H1 (cell line): ENCODE measurements at regions not wholly inside any gene's neighbourhood (a gene's known extent, or its start where the extent isn't known, plus 50 kb on each side); places are given as distances from the start of the nearest gene placed in this dataset.

ENCODE experiments used
- CTCF ChIA-PET: fragments of 300-600 bp; sonication (Branson Sonifier 250); formaldehyde crosslinking; loops from one replicate; lab custom pipeline; 2021; ENCODE audit not compliant: partially characterized antibody; lab: Charles Lee
- POLR2A ChIA-PET: fragments of 300-600 bp; sonication (Branson Sonifier 250); formaldehyde crosslinking; loops from one replicate; lab custom pipeline; 2021; ENCODE audit warnings: inconsistent platforms; ENCODE audit not compliant: partially characterized antibody; lab: Charles Lee
- DNase-seq, 2 experiments: peaks; one replicate each; pipeline versions ENCODE4 v3.0.0 to v3.0.0-alpha.2; 2010 to 2022; ENCODE audit warnings: low spot score in 2 of 2, low read depth in 1 of 2, mixed read lengths in 1 of 2
- FAIRE-seq: peaks from 2 replicates; lab custom pipeline; 2011; peaks lifted over from hg19 to GRCh38; lab: Jason Lieb, UNC
- H2AFZ ChIP-seq: 2 replicates; pipeline ENCODE4 v1.8.1; 2012; ENCODE audit warnings: low read length, inconsistent platforms
- H2AK5ac ChIP-seq: 2 replicates; pipeline ENCODE4 v1.6.1; 2013; ENCODE audit warnings: low read depth, low read length
- H2BK120ac ChIP-seq: replicated peaks from 2 replicates; pipeline ENCODE3; 2013; ENCODE audit warnings: low read depth, low read length, inconsistent platforms
- H2BK12ac ChIP-seq: 2 replicates; pipeline ENCODE4 v1.6.1; 2013; ENCODE audit warnings: low read depth, low read length
- H2BK15ac ChIP-seq: 2 replicates; pipeline ENCODE4 v1.6.1; 2013; ENCODE audit warnings: low read length
- H2BK20ac ChIP-seq: 2 replicates; pipeline ENCODE4 v1.6.1; 2013; ENCODE audit warnings: low read length
- H2BK5ac ChIP-seq: 2 replicates; pipeline ENCODE4 v1.6.1; 2013; ENCODE audit warnings: low read depth, low read length
- H3K14ac ChIP-seq: 2 replicates; pipeline ENCODE4 v1.6.1; 2013; ENCODE audit warnings: inconsistent platforms; ENCODE audit not compliant: insufficient read length
- H3K18ac ChIP-seq: 2 replicates; pipeline ENCODE4 v1.6.1; 2013; ENCODE audit warnings: low read length; ENCODE audit errors: extremely low read depth
- H3K23ac ChIP-seq: 2 replicates; pipeline ENCODE4 v1.6.1; 2013; ENCODE audit warnings: inconsistent platforms; ENCODE audit not compliant: insufficient read length
- H3K23me2 ChIP-seq: 2 replicates; pipeline ENCODE4 v1.6.1; 2013; ENCODE audit warnings: low read depth, low read length
- H3K27ac ChIP-seq: 2 replicates; pipeline ENCODE4 v1.6.1; 2011; ENCODE audit warnings: low read depth, low read length, inconsistent platforms
- H3K27me3 ChIP-seq, 4 experiments: replicated peaks in 1 of 4; 1 replicate in 1 of 4; 2 replicates in 3 of 4; pipeline versions ENCODE4 v1.6.1 to v1.8.1; 2011 to 2013; ENCODE audit warnings: low read length in 3 of 4, mild to moderate bottlenecking in 3 of 4, inconsistent platforms in 2 of 4, mixed read lengths in 2 of 4, moderate library complexity in 1 of 4; ENCODE audit not compliant: control insufficient read depth in 3 of 4, insufficient read depth in 3 of 4; ENCODE audit errors: extremely low read depth in 1 of 4
- H3K36me3 ChIP-seq, 4 experiments: 2 replicates each; pipeline versions ENCODE4 v1.6.1 to v1.8.1; 2011 to 2013; ENCODE audit warnings: mild to moderate bottlenecking in 4 of 4, low read length in 3 of 4, moderate library complexity in 2 of 4, control low read depth in 1 of 4, inconsistent platforms in 1 of 4; ENCODE audit not compliant: insufficient read depth in 4 of 4, control insufficient read depth in 2 of 4
- H3K4ac ChIP-seq: replicated peaks from 2 replicates; pipeline ENCODE3; 2013; ENCODE audit warnings: low read length, low read depth, mixed read lengths, inconsistent platforms; ENCODE audit not compliant: insufficient read length
- H3K4me1 ChIP-seq, 4 experiments: replicated peaks in 1 of 4; 1 replicate in 1 of 4; 2 replicates in 3 of 4; pipeline versions ENCODE4 v1.6.1 to v1.8.1; 2011 to 2013; ENCODE audit warnings: low read length in 3 of 4, inconsistent platforms in 2 of 4, mixed read lengths in 1 of 4; ENCODE audit not compliant: insufficient read depth in 4 of 4, control insufficient read depth in 3 of 4
- H3K4me2 ChIP-seq, 2 experiments: 2 replicates each; pipeline versions ENCODE4 v1.6.1 to v1.8.1; 2011 to 2013; ENCODE audit warnings: low read depth in 2 of 2, low read length in 2 of 2, control low read depth in 1 of 2, inconsistent platforms in 1 of 2, mild to moderate bottlenecking in 1 of 2; ENCODE audit not compliant: insufficient read depth in 1 of 2
- H3K4me3 ChIP-seq, 4 experiments: fragments of 200-600, 300-600 bp in 1 of 4; sonication (generic), shearing (Covaris generic), sonication (Bioruptor Twin) in 1 of 4; 2 replicates each; pipeline versions ENCODE4 v1.5.1 to v1.8.1; 2011 to 2016; ENCODE audit warnings: low read length in 4 of 4, low read depth in 3 of 4, control low read depth in 2 of 4, inconsistent platforms in 2 of 4, mild to moderate bottlenecking in 2 of 4, mixed read lengths in 1 of 4, moderate library complexity in 1 of 4; ENCODE audit not compliant: insufficient read depth in 2 of 4; ENCODE audit errors: extremely low read depth in 1 of 4
- H3K56ac ChIP-seq: replicated peaks from 2 replicates; pipeline ENCODE3; 2013; ENCODE audit warnings: low read depth, mild to moderate bottlenecking, mixed read lengths, low read length, inconsistent platforms; ENCODE audit not compliant: insufficient read length
- H3K79me1 ChIP-seq: 2 replicates; pipeline ENCODE4 v1.6.1; 2013; ENCODE audit warnings: low read depth, low read length, control low read depth
- H3K79me2 ChIP-seq, 2 experiments: 2 replicates each; pipeline versions ENCODE4 v1.6.1 to v1.8.1; 2012 to 2013; ENCODE audit warnings: low read length in 2 of 2, mild to moderate bottlenecking in 2 of 2, inconsistent platforms in 1 of 2; ENCODE audit not compliant: insufficient read depth in 2 of 2, control insufficient read depth in 1 of 2
- H3K9ac ChIP-seq, 4 experiments: replicated peaks in 1 of 4; 1 replicate in 1 of 4; 2 replicates in 3 of 4; pipeline versions ENCODE4 v1.6.1 to v1.8.1; 2011 to 2013; ENCODE audit warnings: low read depth in 3 of 4, low read length in 3 of 4, control low read depth in 2 of 4, mild to moderate bottlenecking in 2 of 4, moderate library complexity in 2 of 4, inconsistent platforms in 1 of 4; ENCODE audit errors: extremely low read depth in 1 of 4
- H3K9me3 ChIP-seq, 2 experiments: 2 replicates each; pipeline versions ENCODE4 v1.6.1 to v1.8.1; 2012 to 2013; ENCODE audit warnings: mild to moderate bottlenecking in 2 of 2, moderate library complexity in 2 of 2, control low read depth in 1 of 2, inconsistent platforms in 1 of 2, low read depth in 1 of 2, low read length in 1 of 2, mixed read lengths in 1 of 2; ENCODE audit not compliant: insufficient read depth in 2 of 2
- H4K20me1 ChIP-seq, 2 experiments: replicated peaks in 1 of 2; 2 replicates each; pipeline versions ENCODE3 to v1.8.1; 2011 to 2013; ENCODE audit warnings: inconsistent platforms in 2 of 2, low read length in 2 of 2, mild to moderate bottlenecking in 1 of 2; ENCODE audit not compliant: insufficient read depth in 2 of 2, control insufficient read depth in 1 of 2
- H4K5ac ChIP-seq: 2 replicates; pipeline ENCODE4 v1.6.1; 2013; ENCODE audit warnings: low read length, low read depth, mixed read lengths, inconsistent platforms; ENCODE audit not compliant: insufficient read length
- H4K8ac ChIP-seq: 2 replicates; pipeline ENCODE4 v1.8.0; 2013; ENCODE audit warnings: mild to moderate bottlenecking, moderate library complexity, low read length, inconsistent platforms; ENCODE audit not compliant: insufficient read depth; ENCODE audit errors: extremely low read depth
- H4K91ac ChIP-seq: replicated peaks from 2 replicates; pipeline ENCODE3; 2013; ENCODE audit warnings: low read length, mixed read lengths, inconsistent platforms; ENCODE audit not compliant: insufficient read length
- BRCA1 ChIP-seq: IDR thresholded peaks from 2 replicates; pipeline ENCODE4 v1.6.1; 2012; ENCODE audit warnings: low read depth, low read length, improper control_type of control experiment
- CREB1 ChIP-seq: IDR thresholded peaks from 2 replicates; pipeline ENCODE4 v1.6.1; 2012; ENCODE audit warnings: inconsistent platforms
- CTBP2 ChIP-seq: IDR thresholded peaks from 2 replicates; pipeline ENCODE4 v1.7.0; 2011; ENCODE audit warnings: borderline replicate concordance, mild to moderate bottlenecking, moderate library complexity, mixed read lengths, low read length; ENCODE audit not compliant: insufficient read depth, insufficient read length
- EP300 ChIP-seq, 2 experiments: IDR thresholded peaks; 1 replicate in 1 of 2; 2 replicates in 1 of 2; pipeline ENCODE4 v1.6.1; 2011 to 2012; ENCODE audit warnings: low read depth in 2 of 2, low read length in 2 of 2, mild to moderate bottlenecking in 2 of 2, borderline replicate concordance in 1 of 2, inconsistent platforms in 1 of 2, moderate library complexity in 1 of 2
- JUN ChIP-seq: IDR thresholded peaks from 2 replicates; pipeline ENCODE4 v1.6.1; 2011; ENCODE audit warnings: low read depth, mild to moderate bottlenecking, improper control_type of control experiment, low read length
- KDM4A ChIP-seq: IDR thresholded peaks from one replicate; pipeline ENCODE4 v1.7.1; 2012; ENCODE audit warnings: low read depth, mild to moderate bottlenecking, moderate library complexity, low read length, inconsistent platforms; ENCODE audit not compliant: severe bottlenecking
- NRF1 ChIP-seq: IDR thresholded peaks from 2 replicates; pipeline ENCODE4 v1.6.1; 2011; ENCODE audit warnings: mild to moderate bottlenecking, low read depth, low read length, improper control_type of control experiment
- POLR2AphosphoS5 ChIP-seq: IDR thresholded peaks from 2 replicates; pipeline ENCODE4 v1.6.1; 2011; ENCODE audit warnings: low read depth, low read length
- TEAD4 ChIP-seq: IDR thresholded peaks from 2 replicates; pipeline ENCODE4 v1.6.1; 2012; ENCODE audit warnings: low read depth, low read length, inconsistent platforms, mixed read lengths
- WGBS, 2 experiments: shearing (Covaris generic) in 1 of 2; methylation state at CpG; one replicate each; pipeline versions ENCODE4 v1.1.6 to v1.1.7; 2013 to 2015; ENCODE audit warnings: low lambda C conversion rate in 2 of 2, mixed read lengths in 2 of 2, inconsistent platforms in 1 of 2, low coverage in 1 of 2, missing lambda C conversion rate in 1 of 2; ENCODE audit not compliant: insufficient replicate concordance in 2 of 2, insufficient coverage in 1 of 2, insufficient read length in 1 of 2; ENCODE audit errors: extremely low coverage in 1 of 2, missing lambda C conversion rate in 1 of 2; 5-methylcytosine and 5-hydroxymethylcytosine counted together

DNA sequence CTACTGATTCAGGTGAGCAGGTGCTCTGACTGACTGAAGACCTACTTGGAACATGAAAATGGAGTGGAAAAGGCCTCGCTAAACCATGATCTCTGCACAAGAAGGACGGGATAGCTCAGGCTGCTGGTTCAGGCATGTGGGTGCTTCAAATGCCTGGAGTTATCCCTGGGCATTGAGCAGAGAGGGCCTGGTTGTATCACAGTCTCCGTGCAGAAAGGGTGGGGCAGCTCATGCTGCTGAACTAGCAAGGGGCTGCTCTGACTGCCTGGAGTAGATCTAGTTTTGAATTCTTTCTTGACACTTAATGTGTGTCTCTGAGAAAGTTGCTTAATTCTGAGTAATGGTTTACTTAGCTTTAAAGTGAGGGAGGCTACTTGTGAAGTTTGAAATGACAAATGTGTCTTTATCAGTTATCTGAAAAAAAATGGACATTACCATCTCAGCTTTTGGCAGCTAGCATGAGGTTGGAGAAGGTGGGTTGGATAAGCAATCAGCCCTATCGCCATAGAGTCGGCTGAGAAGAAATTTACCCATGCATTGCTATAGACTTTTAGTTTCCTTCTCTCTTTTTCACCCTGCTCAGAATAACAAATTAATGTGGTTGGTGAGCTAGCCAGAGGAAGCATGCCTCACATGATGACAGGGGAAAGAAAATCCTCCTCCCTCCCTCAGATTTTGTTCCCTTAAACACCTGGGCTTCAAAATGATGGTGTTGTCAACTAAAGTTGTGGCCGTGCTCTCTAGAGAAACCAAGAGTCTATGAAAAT lies 832.4 kb downstream of the STIM2 start:
- H4K20me1 ChIP-seq, result no peaks in the 10 kb centered on the region
- no peaks in the 10 kb centered on the region for H3K27me3 ChIP-seq
- H2AK5ac ChIP-seq, result no peak overlapping the region
- H2BK5ac ChIP-seq, result no peak overlapping the region
- H3K4me3 ChIP-seq, result no peak overlapping the region
- 95% methylated on average over 6 of the region's 6 CpGs; no CpG with 5 or more reads in 1 of the 2 experiments for WGBS, 2 experiments
- no peak overlapping the region for H2BK120ac ChIP-seq
- H3K36me3 ChIP-seq, result no peaks in the 10 kb centered on the region
- no peak overlapping the region for H3K56ac ChIP-seq
- no peaks in the 10 kb centered on the region; a peak in 1 of 7 replicates for H3K4me1 ChIP-seq
- H4K91ac ChIP-seq, result no peak overlapping the region
- CTCF ChIA-PET, result interaction anchor here (0.8 to 4.1 kb wide), 12 partner anchors 9 to 525 kb away, joined by 3 to 34 read pairs (median 4); no protein-coding TSS in a partner anchor
- no peak overlapping the region for H3K4me2 ChIP-seq
- peak overlapping the region; percentile 100 for H2AFZ ChIP-seq
- no peaks in the 10 kb centered on the region for H3K79me2 ChIP-seq
- H2BK20ac ChIP-seq, result no peak overlapping the region
- H3K23ac ChIP-seq, result no peak overlapping the region
- H3K9ac ChIP-seq, result no peak overlapping the region
- no peaks in the 10 kb centered on the region for H3K9me3 ChIP-seq
- H3K23me2 ChIP-seq, result no peaks in the 10 kb centered on the region
- no peak overlapping the region for H3K27ac ChIP-seq
- no peak for FAIRE-seq
- H3K4ac ChIP-seq, result no peak overlapping the region
- POLR2A ChIA-PET, result no interaction called here
- H3K79me1 ChIP-seq, result no peaks in the 10 kb centered on the region
- H4K8ac ChIP-seq, result no peak overlapping the region
- H3K14ac ChIP-seq, result no peak overlapping the region
- H3K18ac ChIP-seq, result no peak overlapping the region
- H4K5ac ChIP-seq, result no peak overlapping the region
- no peak for DNase-seq
- TF ChIP-seq KDM4A (no peak), CTBP2 (no peak), NRF1 (no peak), TEAD4 (no peak), JUN (no peak), CREB1 (no peak), POLR2AphosphoS5 (no peak), BRCA1 (no peak), EP300 (IDR thresholded peaks at IDR 0.05; ENCODE audit: borderline replicate concordance in 1 of 2, low read depth in 2 of 2, low read length in 2 of 2) (no peak)
- TF ChIP-seq, all 59 proteins: peak for 0
- Histone ChIP-seq H2BK15ac (no peak overlapping the region), H2BK12ac (peak overlapping the region; percentile 32; the same call in 1 of the 2 replicates)
